ENCODE measurements at regions not wholly inside any gene's neighbourhood (a gene's known extent, or its start where the extent isn't known, plus 50 kb on each side); places are given as distances from the start of the nearest gene placed in this dataset.

- POLR2A ChIA-PET, result no interaction called here
- CTCF ChIA-PET, result interaction anchor here (1.0 to 2.0 kb wide), 3 partner anchors 55 to 291 kb away, joined by 3 to 8 read pairs (median 3); no protein-coding TSS in a partner anchor
- Mint-ChIP-seq H3K9me3 (peaks cover under 1% of the 10 kb centered on the region), H3K4me1 (ENCODE audit: low read depth) (no peaks in the 10 kb centered on the region), H3K27ac (no peak overlapping the region), H3K27me3 (peaks cover 13% of the 10 kb centered on the region), H3K36me3 (no peaks in the 10 kb centered on the region), H3K4me3 (no peak overlapping the region)
- intact Hi-C loops (cut with micrococcal nuclease), result no loop called here
- no peak for DNase-seq
These were observed 53.2 kb upstream of the FSTL1 start for GRCh38 chr3:120503727-120504616.

DNA sequence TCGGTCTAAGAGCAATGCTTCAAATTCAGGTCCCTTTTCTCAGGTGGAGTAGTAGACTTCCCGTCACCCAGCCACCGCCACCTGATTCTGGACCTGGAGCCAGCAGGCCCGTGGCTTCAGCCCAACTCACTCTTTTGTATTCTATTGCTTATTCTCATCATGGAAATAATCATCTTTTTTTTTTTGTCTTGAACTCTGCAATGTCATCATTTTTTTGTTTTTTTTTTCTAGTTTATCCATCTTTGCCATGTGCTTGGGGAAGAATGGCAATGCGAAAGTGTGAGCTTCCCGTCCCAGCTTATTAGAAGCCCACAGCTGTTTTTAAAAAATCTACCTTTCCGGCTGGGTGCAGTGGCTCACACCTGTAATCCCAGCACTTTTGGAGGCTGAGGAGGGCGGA lies 51.3 kb upstream of the FSTL1 start:
- no peaks in the 10 kb centered on the region for H3K36me3 Mint-ChIP-seq
- no peak for DNase-seq
- CTCF ChIA-PET, result interaction anchor here (2.0 kb wide), 1 partner anchor 57 kb away, joined by 8 read pairs; no protein-coding TSS in a partner anchor
- POLR2A ChIA-PET, result no interaction called here
- H3K4me1 Mint-ChIP-seq (ENCODE audit: low read depth), result no peaks in the 10 kb centered on the region
- H3K4me3 Mint-ChIP-seq, result no peak overlapping the region
- no peaks in the 10 kb centered on the region for H3K9me3 Mint-ChIP-seq
- H3K27ac Mint-ChIP-seq, result no peak overlapping the region
- intact Hi-C loops (cut with micrococcal nuclease), result no loop called here
- peaks cover 6% of the 10 kb centered on the region for H3K27me3 Mint-ChIP-seq
